GM12873 (cell line): ENCODE measurements at regions not wholly inside any gene's neighbourhood (a gene's known extent, or its start where the extent isn't known, plus 50 kb on each side); places are given as distances from the start of the nearest gene placed in this dataset.

Experiments
- TF ChIP-seq, protein P1 (sequence below): IDR thresholded peaks from 2 replicates; pipeline ENCODE4 v1.5.1; 2012; ENCODE audit warnings: low read depth, mild to moderate bottlenecking, moderate library complexity, low read length, control low read depth; ENCODE audit not compliant: insufficient read depth; ENCODE audit errors: missing control alignments

DNA sequence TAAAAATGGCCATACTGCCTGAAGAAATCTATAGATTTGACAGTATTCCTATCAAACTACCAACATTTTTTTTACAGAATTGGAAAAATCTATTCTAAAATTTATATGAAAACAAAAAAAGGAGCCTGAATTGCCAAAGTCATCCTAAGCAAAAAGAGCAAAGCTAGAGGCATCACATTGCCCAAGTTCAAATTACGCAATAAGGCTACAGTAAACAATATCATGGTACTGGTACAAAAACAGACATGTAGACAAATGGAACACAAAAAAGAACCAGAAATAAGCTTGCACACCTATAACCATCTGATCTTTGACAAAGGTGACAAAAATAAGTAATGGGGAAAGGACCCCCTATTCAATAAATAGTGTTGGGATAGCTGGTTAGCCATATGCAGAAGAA lies 50.2 kb upstream of the THSD7B start:
- TF ChIP-seq, protein P1, sequence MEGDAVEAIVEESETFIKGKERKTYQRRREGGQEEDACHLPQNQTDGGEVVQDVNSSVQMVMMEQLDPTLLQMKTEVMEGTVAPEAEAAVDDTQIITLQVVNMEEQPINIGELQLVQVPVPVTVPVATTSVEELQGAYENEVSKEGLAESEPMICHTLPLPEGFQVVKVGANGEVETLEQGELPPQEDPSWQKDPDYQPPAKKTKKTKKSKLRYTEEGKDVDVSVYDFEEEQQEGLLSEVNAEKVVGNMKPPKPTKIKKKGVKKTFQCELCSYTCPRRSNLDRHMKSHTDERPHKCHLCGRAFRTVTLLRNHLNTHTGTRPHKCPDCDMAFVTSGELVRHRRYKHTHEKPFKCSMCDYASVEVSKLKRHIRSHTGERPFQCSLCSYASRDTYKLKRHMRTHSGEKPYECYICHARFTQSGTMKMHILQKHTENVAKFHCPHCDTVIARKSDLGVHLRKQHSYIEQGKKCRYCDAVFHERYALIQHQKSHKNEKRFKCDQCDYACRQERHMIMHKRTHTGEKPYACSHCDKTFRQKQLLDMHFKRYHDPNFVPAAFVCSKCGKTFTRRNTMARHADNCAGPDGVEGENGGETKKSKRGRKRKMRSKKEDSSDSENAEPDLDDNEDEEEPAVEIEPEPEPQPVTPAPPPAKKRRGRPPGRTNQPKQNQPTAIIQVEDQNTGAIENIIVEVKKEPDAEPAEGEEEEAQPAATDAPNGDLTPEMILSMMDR: no peak

DNA sequence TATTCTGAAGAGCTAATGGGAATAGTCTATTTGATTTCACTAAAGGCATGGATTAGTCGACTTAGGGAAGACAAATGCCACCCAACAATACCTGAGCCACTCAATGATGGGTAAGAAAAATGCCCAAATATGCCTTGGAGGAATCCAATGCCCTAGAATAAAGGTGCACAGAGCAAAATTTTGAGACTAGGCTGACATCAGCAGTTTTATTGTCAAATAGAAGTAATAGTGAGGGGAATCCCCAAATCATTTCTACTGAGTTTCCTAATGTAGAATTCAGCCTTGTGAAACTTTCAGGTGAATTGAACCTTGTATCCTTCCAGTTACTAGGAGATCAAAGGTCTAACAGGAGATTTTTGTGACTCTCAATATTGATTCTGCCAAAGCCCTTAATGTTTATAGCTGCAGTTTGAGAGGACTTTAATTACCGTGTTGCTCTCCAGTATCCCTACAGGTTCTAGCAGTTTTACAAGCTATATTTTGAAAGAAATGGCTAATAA lies 50.8 kb upstream of the THSD7B start:
- TF ChIP-seq, protein P1: no peak

DNA sequence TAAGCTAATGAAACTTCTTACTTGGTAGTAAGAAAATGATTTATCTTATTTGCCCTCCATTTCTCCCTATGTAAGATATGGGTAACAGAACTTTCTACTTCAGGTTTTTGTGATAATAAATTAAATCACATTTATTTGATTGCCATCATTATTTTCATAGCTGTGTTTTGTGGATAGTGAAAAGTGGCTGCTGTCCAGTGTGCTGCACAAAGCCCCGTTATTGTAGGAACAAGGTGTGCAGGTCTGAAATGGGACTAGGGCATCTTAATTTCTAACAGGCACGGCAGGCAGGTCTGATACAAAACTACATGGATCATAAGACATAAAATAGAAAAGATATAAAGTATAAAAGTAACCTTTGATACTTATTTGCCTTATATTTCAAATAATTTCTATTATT lies 51.6 kb upstream of the THSD7B start:
- TF ChIP-seq, protein P1: no peak

DNA sequence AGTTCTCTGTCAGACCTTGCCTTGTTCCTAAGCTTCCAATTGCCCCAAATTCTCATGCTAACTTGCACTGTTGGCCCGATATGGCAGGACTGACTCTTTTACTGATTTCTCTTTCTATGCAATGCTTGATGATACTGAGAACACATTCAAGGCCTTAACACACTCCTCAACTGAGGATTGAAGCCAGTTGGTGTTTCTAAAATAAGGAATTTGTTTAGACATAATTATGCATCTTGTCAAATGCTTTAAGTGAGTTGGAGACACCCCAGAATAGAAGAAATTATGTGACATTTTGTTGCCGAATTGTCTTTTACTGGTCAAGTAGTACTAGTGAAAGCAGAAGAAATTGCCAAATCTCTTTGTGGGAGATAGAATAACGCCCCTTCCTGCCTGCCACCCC lies 60.0 kb upstream of the THSD7B start:
- TF ChIP-seq, protein P1: no peak

DNA sequence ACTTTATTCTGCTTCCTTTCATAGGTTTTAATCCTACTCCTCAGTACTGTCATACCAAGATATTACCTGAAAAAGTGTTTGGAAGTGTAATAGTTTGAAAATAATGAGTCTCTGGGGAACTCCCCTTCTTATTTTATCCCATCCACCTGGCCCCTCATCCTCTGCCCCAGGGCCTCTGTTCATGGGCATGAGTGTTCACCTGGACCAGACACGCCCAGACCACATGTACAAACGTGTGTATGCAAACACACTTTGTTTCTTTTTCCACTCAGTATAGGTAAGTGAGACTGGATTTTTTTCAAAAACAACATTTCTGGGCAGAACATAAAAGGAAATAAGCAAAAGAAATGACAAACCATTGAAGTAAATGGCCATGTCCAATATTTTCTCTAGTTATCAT lies 62.1 kb upstream of the THSD7B start:
- TF ChIP-seq, protein P1: no peak

DNA sequence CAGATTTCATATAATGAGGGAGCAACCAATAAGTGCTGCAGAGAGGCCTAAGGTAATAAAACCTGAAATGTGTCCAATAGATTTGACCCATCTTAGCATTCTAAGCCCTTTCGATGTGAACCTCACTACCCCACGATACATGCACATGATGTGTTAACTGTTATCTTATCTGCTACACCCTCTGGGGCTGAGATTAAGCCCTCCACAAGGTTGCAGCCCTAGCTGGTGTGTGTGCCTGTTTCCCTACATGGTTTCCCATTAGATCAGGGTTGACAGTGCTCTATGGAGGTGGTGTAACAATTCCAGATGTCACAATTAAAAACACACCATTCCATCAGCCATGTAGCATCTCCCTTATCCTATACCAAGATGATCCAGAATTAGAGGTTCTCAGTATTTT lies 68.9 kb upstream of the THSD7B start:
- TF ChIP-seq, protein P1: no peak

DNA sequence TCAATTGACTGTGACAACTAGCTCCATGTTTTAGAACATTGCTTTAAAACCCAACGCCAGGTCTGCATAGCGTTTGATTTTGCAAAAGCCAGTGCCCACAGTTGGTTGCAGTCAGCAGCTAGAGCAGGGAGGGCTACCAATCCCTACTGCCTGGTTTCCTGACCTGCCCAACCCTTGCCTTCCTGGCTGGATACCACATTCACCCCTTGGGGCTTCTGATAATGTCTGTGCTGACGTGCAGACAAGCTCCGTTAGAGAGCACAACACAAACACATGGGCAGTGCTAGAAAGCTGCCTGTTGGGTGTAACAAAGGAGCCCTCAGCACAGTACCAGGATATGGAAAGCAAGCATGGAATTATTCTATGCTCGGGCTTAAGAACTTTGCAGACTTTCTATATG lies 71.4 kb upstream of the THSD7B start:
- TF ChIP-seq, protein P1: no peak
